ENCODE measurements at regions not wholly inside any gene's neighbourhood (a gene's known extent, or its start where the extent isn't known, plus 50 kb on each side); places are given as distances from the start of the nearest gene placed in this dataset.
A peak's percentile ranks its signal among the peaks of the same experiment; 100 is the strongest.
"Not testable (repeated sequence)": the region's sequence is repeated elsewhere in the genome, so short reads cannot be mapped to it uniquely, and the experiment has no call there.

DNA sequence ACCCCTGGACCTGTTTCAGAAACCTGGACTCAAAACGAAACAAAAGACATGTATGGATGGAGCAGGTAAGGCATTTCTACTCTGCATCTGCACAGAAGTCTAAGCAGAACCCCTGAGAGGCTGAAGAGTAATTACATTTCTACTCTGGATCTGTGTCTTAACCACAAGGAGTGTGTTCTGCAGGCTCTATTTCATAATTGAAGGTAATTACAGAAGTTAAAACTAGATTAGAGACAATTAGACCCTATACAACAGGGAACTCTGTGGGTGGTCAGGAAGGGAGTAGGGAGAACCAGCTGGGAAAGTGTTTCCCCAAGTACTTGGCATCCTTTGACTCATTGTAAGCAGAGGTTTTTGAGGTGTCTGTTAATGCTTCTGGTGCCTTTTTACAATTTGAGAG, 69.8 kb downstream of the IGSF1 start:
- Histone ChIP-seq H3K36me3 (ENCODE audit: control insufficient read depth, insufficient read depth, low read length) (no peaks in the 10 kb centered on the region), H3K4me1 (ENCODE audit: control insufficient read depth, insufficient read depth, low read length) (peaks cover 3% of the 10 kb centered on the region), H3K9me3 (ENCODE audit: control insufficient read depth, low read depth, low read length) (no peaks in the 10 kb centered on the region), H3K27ac (ENCODE audit: low read length) (no peak overlapping the region), H3K4me3 (ENCODE audit: low read length) (no peak overlapping the region), H3K27me3 (ENCODE audit: control insufficient read depth, insufficient read depth, low read length) (no peaks in the 10 kb centered on the region)
- WGBS (ENCODE audit: insufficient coverage, low lambda C conversion rate): no CpG with 5 or more reads among the region's 1 CpG
- DNase-seq: no peak

DNA sequence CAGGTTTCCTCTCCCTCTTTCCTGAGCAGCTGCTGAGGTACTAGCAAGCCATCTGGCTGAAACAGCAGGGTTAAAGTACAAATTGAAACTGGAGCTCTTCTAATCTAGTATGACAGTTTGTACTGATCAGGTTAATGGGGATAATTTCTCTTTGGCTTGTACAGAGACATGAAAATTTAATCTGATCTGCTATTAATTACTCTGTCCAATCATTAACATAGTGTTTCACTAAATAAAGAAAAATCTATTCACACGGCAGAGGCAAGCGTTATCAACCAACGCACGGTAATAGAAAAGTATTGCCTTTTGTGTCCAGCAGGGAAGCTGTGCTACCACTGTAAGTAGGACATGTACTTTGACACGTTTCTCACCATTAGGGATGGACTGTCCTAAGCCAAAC, 71.1 kb downstream of the IGSF1 start:
- Histone ChIP-seq H3K36me3 (ENCODE audit: control insufficient read depth, insufficient read depth, low read length) (no peaks in the 10 kb centered on the region), H3K9me3 (ENCODE audit: control insufficient read depth, low read depth, low read length) (no peaks in the 10 kb centered on the region), H3K4me3 (ENCODE audit: low read length) (no peak overlapping the region), H3K27me3 (ENCODE audit: control insufficient read depth, insufficient read depth, low read length) (no peaks in the 10 kb centered on the region), H3K4me1 (ENCODE audit: control insufficient read depth, insufficient read depth, low read length) (peaks cover 3% of the 10 kb centered on the region), H3K27ac (ENCODE audit: low read length) (peak overlapping the region; percentile 30)
- WGBS (ENCODE audit: insufficient coverage, low lambda C conversion rate): no CpG with 5 or more reads among the region's 5 CpGs
- DNase-seq: peak; percentile 26 to 69

DNA sequence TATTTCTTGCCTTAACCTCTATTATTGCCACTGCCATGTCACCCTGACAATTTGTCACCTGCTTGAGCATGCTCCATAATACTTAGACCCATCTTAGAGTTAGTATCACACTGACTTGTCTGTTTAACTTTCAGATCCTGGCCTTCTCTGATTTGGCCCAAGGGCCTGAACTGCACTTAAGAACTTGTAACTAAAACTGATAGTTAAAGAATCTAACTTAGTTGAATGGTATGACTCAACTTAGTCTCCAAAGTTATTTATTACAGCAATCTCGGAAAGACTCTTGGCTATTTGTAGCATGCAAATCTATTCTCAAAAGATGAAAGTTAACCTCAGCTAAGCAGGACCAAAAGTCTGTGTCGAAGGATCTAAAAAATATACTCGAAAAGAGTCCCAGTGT, 72.3 kb downstream of the IGSF1 start:
- H3K27me3 ChIP-seq (ENCODE audit: control insufficient read depth, insufficient read depth, low read length): no peaks in the 10 kb centered on the region
- no peaks in the 10 kb centered on the region for H3K9me3 ChIP-seq (ENCODE audit: control insufficient read depth, low read depth, low read length)
- H3K27ac ChIP-seq (ENCODE audit: low read length): no peak overlapping the region
- H3K4me3 ChIP-seq (ENCODE audit: low read length): no peak overlapping the region
- 44% methylated on average over 3 of the region's 3 CpGs for WGBS (ENCODE audit: insufficient coverage, low lambda C conversion rate)
- H3K4me1 ChIP-seq (ENCODE audit: control insufficient read depth, insufficient read depth, low read length): peaks cover 3% of the 10 kb centered on the region
- no peaks in the 10 kb centered on the region for H3K36me3 ChIP-seq (ENCODE audit: control insufficient read depth, insufficient read depth, low read length)
- DNase-seq: no peak

DNA sequence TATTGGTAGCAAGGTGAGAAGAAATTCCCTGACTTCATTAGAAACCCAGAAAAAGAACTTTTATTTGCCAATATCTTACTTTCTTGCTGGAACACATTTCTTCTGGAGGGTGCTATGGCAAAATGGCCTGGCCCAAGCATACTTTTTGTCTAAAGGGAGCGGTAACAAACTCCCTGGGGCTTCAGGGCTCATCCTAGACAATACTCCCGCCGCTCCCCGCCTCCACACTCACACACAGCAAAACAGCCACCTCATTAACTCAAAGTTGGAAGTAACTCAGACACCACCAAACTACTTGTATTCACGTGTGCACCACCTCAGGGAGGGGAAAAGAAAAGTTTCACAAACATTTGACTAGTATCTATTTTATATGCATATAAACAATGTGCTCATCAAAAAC, 75.7 kb downstream of the IGSF1 start:
- H3K27ac ChIP-seq (ENCODE audit: low read length): no peak overlapping the region
- H3K36me3 ChIP-seq (ENCODE audit: control insufficient read depth, insufficient read depth, low read length): no peaks in the 10 kb centered on the region
- DNase-seq: no peak
- no peaks in the 10 kb centered on the region for H3K9me3 ChIP-seq (ENCODE audit: control insufficient read depth, low read depth, low read length)
- no peaks in the 10 kb centered on the region for H3K27me3 ChIP-seq (ENCODE audit: control insufficient read depth, insufficient read depth, low read length)
- H3K4me3 ChIP-seq (ENCODE audit: low read length): no peak overlapping the region
- H3K4me1 ChIP-seq (ENCODE audit: control insufficient read depth, insufficient read depth, low read length): peaks cover 3% of the 10 kb centered on the region
- no CpG with 5 or more reads among the region's 5 CpGs for WGBS (ENCODE audit: insufficient coverage, low lambda C conversion rate)

DNA sequence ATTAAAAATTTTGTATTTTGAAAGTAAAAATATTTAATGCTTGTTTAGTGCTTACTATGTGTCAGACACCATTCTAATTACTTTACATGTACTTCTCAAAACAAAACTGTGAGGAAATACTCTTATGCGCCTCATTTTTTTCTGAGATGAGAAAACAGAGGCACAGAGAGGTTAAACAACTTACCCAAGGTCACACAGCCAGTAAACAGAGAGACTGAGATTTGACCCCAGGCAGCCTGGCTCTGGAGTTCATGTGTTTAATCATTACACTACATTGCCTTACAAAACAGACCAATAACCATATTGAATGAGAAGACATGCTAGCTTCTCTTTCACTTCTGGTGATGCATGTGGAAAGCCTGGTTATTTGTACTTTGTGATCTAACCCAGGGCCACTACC, 86.3 kb downstream of the IGSF1 start:
- DNase-seq: peak in 1 of 2 donors; percentile 5
- Histone ChIP-seq H3K9me3 (ENCODE audit: control insufficient read depth, low read depth, low read length) (no peaks in the 10 kb centered on the region), H3K27me3 (ENCODE audit: control insufficient read depth, insufficient read depth, low read length) (no peaks in the 10 kb centered on the region), H3K4me1 (ENCODE audit: control insufficient read depth, insufficient read depth, low read length) (peaks cover 3% of the 10 kb centered on the region), H3K4me3 (ENCODE audit: low read length) (no peak overlapping the region), H3K36me3 (ENCODE audit: control insufficient read depth, insufficient read depth, low read length) (no peaks in the 10 kb centered on the region), H3K27ac (ENCODE audit: low read length) (no peak overlapping the region)
- no CpG with 5 or more reads among the region's 1 CpG for WGBS (ENCODE audit: insufficient coverage, low lambda C conversion rate)

DNA sequence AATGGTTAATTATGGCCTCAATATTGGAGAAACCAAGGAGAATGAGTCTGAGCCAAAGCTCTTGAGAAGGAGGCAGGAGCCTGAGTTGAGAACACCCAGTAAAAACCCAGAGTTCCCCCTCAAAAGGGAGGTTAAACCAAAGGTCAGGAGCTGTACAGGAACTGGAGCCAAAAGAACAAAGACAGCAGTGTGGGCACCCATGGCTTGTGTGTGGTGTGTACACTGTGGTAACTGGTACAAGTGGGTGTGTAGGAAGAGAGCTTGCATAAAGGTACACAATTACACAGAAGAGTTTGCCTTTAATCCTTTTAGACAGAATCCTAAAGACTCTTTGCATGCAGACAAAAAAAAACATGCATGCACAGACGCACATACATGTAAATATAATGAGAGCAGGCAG, 87.1 kb downstream of the IGSF1 start:
- WGBS (ENCODE audit: insufficient coverage, low lambda C conversion rate): no CpG with 5 or more reads among the region's 1 CpG
- peak in 1 of 2 donors; percentile 1 for DNase-seq
- H3K4me1 ChIP-seq (ENCODE audit: control insufficient read depth, insufficient read depth, low read length): peaks cover 3% of the 10 kb centered on the region

DNA sequence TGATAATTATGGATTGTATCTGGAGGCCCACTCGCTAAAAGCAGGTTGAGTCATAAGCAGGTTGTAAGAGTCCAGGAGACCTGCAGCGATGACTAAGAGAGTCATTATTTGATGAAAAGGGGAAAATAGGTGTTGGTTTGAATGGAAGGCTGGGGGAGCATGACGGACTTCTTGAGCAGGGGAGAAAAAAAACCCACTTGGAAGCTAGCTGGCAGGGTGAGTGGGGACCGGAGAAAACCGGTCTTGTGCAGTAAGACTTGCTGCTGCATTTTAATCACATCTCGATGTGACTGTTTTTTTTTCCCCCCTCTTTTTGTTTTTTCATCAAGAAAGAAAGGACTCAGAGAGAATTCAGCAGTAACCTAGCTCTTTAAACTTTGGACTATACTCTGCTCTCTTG, 90.0 kb downstream of the IGSF1 start:
- Histone ChIP-seq H3K4me1 (ENCODE audit: control insufficient read depth, insufficient read depth, low read length) (peaks cover 3% of the 10 kb centered on the region), H3K27me3 (ENCODE audit: control insufficient read depth, insufficient read depth, low read length) (no peaks in the 10 kb centered on the region), H3K9me3 (ENCODE audit: control insufficient read depth, low read depth, low read length) (no peaks in the 10 kb centered on the region), H3K4me3 (ENCODE audit: low read length) (no peak overlapping the region), H3K27ac (ENCODE audit: low read length) (no peak overlapping the region), H3K36me3 (ENCODE audit: control insufficient read depth, insufficient read depth, low read length) (no peaks in the 10 kb centered on the region)
- peak in 1 of 2 donors; percentile 38 for DNase-seq
- WGBS (ENCODE audit: insufficient coverage, low lambda C conversion rate): no CpG with 5 or more reads among the region's 6 CpGs

More for the DNA sequence above, 87.1 kb downstream of the IGSF1 start:
- Histone ChIP-seq H3K36me3 (ENCODE audit: control insufficient read depth, insufficient read depth, low read length) (no peaks in the 10 kb centered on the region), H3K27ac (ENCODE audit: low read length) (no peak overlapping the region), H3K27me3 (ENCODE audit: control insufficient read depth, insufficient read depth, low read length) (no peaks in the 10 kb centered on the region), H3K4me3 (ENCODE audit: low read length) (no peak overlapping the region), H3K9me3 (ENCODE audit: control insufficient read depth, low read depth, low read length) (no peaks in the 10 kb centered on the region)

DNA sequence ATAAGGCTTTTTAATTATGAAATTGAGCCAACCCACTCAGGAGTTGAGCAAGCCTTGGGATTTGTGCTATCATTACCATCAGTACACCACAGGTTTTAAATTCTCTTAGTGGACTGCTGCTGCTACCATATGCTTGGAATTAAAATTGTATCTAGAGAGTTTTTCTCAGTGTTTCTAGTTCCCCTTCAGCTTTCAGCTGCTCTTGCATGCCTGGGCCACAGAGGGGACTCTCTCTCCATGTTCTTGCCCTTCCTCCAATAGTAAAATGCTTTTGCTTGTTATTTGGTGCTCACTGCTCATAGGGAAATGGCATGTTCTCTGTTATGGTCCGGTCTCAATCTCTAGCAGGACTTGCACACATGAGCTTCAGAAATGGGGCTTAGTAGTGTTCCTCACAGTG, 101.9 kb downstream of the IGSF1 start:
- no peaks in the 10 kb centered on the region for H3K9me3 ChIP-seq (ENCODE audit: control insufficient read depth, low read depth, low read length)
- no peak overlapping the region for H3K4me3 ChIP-seq (ENCODE audit: low read length)
- no peak for DNase-seq
- no peak overlapping the region for H3K27ac ChIP-seq (ENCODE audit: low read length)
- no peaks in the 10 kb centered on the region for H3K27me3 ChIP-seq (ENCODE audit: control insufficient read depth, insufficient read depth, low read length)
- H3K4me1 ChIP-seq (ENCODE audit: control insufficient read depth, insufficient read depth, low read length): no peaks in the 10 kb centered on the region
- no peaks in the 10 kb centered on the region for H3K36me3 ChIP-seq (ENCODE audit: control insufficient read depth, insufficient read depth, low read length)
- no CpG with 5 or more reads among the region's 1 CpG for WGBS (ENCODE audit: insufficient coverage, low lambda C conversion rate)

DNA sequence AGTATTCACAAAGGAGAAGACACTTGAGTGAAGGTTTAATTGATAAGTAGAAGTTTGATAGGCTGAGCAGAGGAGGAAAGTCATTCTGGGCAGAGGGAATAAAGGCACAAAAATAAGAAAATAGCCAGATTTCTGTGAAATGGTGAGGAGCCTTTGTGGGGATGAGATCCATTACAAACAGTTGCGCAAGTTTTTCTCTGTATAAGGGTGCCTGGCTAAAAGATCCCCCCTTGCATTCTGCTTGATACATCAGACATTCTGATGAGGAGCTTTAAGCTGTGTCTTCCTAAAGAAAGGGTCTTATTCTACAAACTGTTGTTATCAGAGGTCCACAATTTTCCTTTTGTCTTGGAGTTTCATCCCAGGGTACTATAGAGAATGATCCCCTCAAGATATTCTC, 112.0 kb downstream of the ARHGAP36 start:
- no peaks in the 10 kb centered on the region for H3K9me3 ChIP-seq (ENCODE audit: control insufficient read depth, low read depth, low read length)
- no peaks in the 10 kb centered on the region for H3K36me3 ChIP-seq (ENCODE audit: control insufficient read depth, insufficient read depth, low read length)
- no peak overlapping the region for H3K27ac ChIP-seq (ENCODE audit: low read length)
- no CpG with 5 or more reads among the region's 1 CpG for WGBS (ENCODE audit: insufficient coverage, low lambda C conversion rate)
- DNase-seq: no peak
- H3K4me1 ChIP-seq (ENCODE audit: control insufficient read depth, insufficient read depth, low read length): no peaks in the 10 kb centered on the region
- no peak overlapping the region for H3K4me3 ChIP-seq (ENCODE audit: low read length)
- H3K27me3 ChIP-seq (ENCODE audit: control insufficient read depth, insufficient read depth, low read length): no peaks in the 10 kb centered on the region

DNA sequence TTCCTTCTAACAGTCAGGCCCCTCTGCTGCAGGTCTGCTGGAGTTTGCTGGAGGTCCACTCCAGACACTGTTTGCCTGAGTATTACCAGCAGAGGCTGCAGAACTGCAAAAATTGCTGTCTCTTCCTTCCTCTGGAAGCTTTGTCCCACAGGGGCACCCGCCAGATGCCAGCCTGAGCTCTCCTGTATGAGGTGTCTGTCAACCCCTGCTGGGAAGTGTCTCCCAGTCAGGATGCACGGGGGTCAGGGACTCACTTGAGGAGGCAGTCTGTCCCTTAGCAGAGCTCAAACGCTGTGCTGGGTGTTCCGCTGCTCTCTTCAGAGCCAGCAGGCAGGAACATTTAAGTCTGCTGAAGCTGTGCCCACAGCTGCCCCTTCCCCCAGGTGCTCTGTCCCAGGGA, 105.5 kb downstream of the ARHGAP36 start:
- DNase-seq; H3K4me3 ChIP-seq (ENCODE audit: low read length); H3K36me3 ChIP-seq (ENCODE audit: control insufficient read depth, insufficient read depth, low read length); H3K4me1 ChIP-seq (ENCODE audit: control insufficient read depth, insufficient read depth, low read length); H3K27me3 ChIP-seq (ENCODE audit: control insufficient read depth, insufficient read depth, low read length); H3K27ac ChIP-seq (ENCODE audit: low read length); H3K9me3 ChIP-seq (ENCODE audit: control insufficient read depth, low read depth, low read length): not testable (repeated sequence)
- no CpG with 5 or more reads among the region's 4 CpGs for WGBS (ENCODE audit: insufficient coverage, low lambda C conversion rate)

DNA sequence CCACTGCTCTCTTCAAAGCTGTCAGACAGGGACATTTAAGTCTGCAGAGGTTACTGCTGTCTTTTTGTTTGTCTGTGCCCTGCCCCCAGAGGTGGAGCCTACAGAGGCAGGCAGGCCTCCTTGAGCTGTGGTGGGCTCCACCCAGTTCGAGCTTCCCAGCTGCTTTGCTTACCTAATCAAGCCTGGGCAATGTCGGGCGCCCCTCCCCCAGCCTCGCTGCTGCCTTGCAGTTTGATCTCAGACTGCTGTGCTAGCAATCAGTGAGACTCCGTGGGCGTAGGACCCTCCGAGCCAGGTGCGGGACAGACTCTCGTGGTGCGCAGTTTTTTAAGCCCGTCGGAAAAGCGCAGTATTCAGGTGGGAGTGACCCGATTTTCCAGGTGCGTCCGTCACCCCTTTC, 99.5 kb downstream of the ARHGAP36 start:
- H3K4me1 ChIP-seq (ENCODE audit: control insufficient read depth, insufficient read depth, low read length); H3K27ac ChIP-seq (ENCODE audit: low read length); H3K4me3 ChIP-seq (ENCODE audit: low read length); H3K9me3 ChIP-seq (ENCODE audit: control insufficient read depth, low read depth, low read length); H3K27me3 ChIP-seq (ENCODE audit: control insufficient read depth, insufficient read depth, low read length); H3K36me3 ChIP-seq (ENCODE audit: control insufficient read depth, insufficient read depth, low read length); DNase-seq: not testable (repeated sequence)
- WGBS (ENCODE audit: insufficient coverage, low lambda C conversion rate): no CpG with 5 or more reads among the region's 16 CpGs

All from large intestine (tissue), 3 donors.